ENCODE measurements at regions not wholly inside any gene's neighbourhood (a gene's known extent, or its start where the extent isn't known, plus 50 kb on each side); places are given as distances from the start of the nearest gene placed in this dataset.

- ATAC-seq: no peak
- in situ Hi-C loops (cut with HindIII; ENCODE audit: low pct_unique_long_range_greater_than_20kb, low sequenced_read_pairs): no loop called here
- POLR2A ChIA-PET: no interaction called here
- no peaks in the 10 kb centered on the region for H3K36me3 ChIP-seq (ENCODE audit: control insufficient read depth, insufficient read depth, low read length)
- BruUV-seq (replicated peaks): no TSS peak
- H3K4me3 ChIP-seq (ENCODE audit: low read depth in 2 of 2, low read length in 2 of 2): no peak overlapping the region
- H3K27me3 ChIP-seq (ENCODE audit: control insufficient read depth, insufficient read depth, low read length): no peaks in the 10 kb centered on the region
- no peak for DNase-seq (ENCODE audit: low read depth, low spot score)
- CTCF ChIA-PET: no interaction called here
- intact Hi-C loops (cut with micrococcal nuclease; ENCODE audit: unreplicated experiment): no loop called here
- no peaks in the 10 kb centered on the region for H3K4me1 ChIP-seq (ENCODE audit: control insufficient read depth, insufficient read depth, low read length)
- H3K27ac ChIP-seq (ENCODE audit: low read length): no peak overlapping the region
- no peaks in the 10 kb centered on the region for H3K9me3 ChIP-seq (ENCODE audit: control insufficient read depth, insufficient read depth, low read depth, low read length)
- no peak for TF ChIP-seq SIN3A (IDR thresholded peaks at IDR 0.05; ENCODE audit: borderline replicate concordance, insufficient read depth, low read depth, low read length)
- TF ChIP-seq, protein P1, sequence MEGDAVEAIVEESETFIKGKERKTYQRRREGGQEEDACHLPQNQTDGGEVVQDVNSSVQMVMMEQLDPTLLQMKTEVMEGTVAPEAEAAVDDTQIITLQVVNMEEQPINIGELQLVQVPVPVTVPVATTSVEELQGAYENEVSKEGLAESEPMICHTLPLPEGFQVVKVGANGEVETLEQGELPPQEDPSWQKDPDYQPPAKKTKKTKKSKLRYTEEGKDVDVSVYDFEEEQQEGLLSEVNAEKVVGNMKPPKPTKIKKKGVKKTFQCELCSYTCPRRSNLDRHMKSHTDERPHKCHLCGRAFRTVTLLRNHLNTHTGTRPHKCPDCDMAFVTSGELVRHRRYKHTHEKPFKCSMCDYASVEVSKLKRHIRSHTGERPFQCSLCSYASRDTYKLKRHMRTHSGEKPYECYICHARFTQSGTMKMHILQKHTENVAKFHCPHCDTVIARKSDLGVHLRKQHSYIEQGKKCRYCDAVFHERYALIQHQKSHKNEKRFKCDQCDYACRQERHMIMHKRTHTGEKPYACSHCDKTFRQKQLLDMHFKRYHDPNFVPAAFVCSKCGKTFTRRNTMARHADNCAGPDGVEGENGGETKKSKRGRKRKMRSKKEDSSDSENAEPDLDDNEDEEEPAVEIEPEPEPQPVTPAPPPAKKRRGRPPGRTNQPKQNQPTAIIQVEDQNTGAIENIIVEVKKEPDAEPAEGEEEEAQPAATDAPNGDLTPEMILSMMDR (IDR thresholded peaks at IDR 0.05): no peak
- no peak for TF ChIP-seq REST (IDR thresholded peaks at IDR 0.05; ENCODE audit: insufficient read depth in 1 of 2, low read depth in 2 of 2, low read length in 1 of 2)
- no peak for TF ChIP-seq TCF7L2 (IDR thresholded peaks at IDR 0.05; ENCODE audit: low read depth, low read length)
- no peak for TF ChIP-seq POLR2AphosphoS5 (IDR thresholded peaks at IDR 0.05; ENCODE audit: low read depth, low read length)
These were observed 180.5 kb downstream of the SHANK2 start for GRCh38 chr11:71071736-71072509.

DNA sequence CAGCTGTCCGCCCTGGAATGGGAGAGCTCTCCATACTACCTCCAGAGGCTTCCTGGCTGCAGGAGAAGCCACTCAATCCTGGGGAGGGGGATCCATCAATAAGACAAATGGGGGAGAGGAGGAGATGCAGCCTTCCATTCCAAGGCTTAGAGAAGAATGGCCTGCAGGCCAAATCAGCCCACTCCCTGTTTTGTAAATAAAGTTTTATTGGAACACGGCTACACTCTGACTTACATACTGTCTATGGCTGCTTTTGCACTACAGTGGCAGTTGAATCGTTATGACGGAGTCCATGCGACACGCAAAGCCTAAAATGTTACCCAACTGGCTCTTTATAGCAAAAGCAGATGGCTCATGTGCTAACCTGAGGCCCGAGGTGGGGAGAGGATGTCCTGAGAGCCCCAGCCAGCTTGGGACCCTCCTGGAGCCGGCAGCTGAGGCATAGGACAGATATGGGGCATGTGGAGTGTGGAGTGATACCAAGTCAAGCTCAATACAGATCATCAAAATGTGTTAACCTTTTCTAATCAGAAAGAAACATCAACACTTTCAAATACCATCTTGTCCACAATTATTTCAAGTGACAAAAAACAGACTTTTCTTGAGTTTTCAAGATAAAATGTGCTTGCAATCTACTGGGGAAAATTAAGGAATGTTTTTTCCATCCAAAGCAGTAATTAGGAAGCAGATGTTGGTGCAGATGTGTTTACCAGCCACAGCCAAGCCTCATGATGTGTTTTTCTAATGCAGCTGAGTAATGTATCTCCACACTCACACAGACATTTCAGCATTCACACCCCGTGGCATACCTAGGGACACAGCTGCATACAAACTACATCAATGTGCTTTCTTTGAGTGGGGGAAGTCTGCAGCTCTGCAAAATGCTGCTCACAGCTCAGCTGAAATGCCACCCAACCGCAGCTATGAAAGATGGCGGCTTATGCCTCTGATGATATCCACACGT is 181.6 kb downstream of the SHANK2 start:
- in situ Hi-C loops (cut with HindIII; ENCODE audit: low pct_unique_long_range_greater_than_20kb, low sequenced_read_pairs) (no loop called here), intact Hi-C loops (cut with micrococcal nuclease; ENCODE audit: unreplicated experiment) (no loop called here)
- Histone ChIP-seq H3K27ac (ENCODE audit: low read length) (no peak overlapping the region), H3K27me3 (ENCODE audit: control insufficient read depth, insufficient read depth, low read length) (no peaks in the 10 kb centered on the region), H3K9me3 (ENCODE audit: control insufficient read depth, insufficient read depth, low read depth, low read length) (no peaks in the 10 kb centered on the region), H3K4me1 (ENCODE audit: control insufficient read depth, insufficient read depth, low read length) (no peaks in the 10 kb centered on the region), H3K4me3 (ENCODE audit: low read depth in 2 of 2, low read length in 2 of 2) (no peak overlapping the region), H3K36me3 (ENCODE audit: control insufficient read depth, insufficient read depth, low read length) (no peaks in the 10 kb centered on the region)
- no peak for DNase-seq (ENCODE audit: low read depth, low spot score)
- ATAC-seq: no peak
- POLR2A ChIA-PET: no interaction called here
- CTCF ChIA-PET: no interaction called here
- BruUV-seq (replicated peaks): no TSS peak
- TF ChIP-seq, protein P1 (IDR thresholded peaks at IDR 0.05): no peak
- no peak for TF ChIP-seq SIN3A (IDR thresholded peaks at IDR 0.05; ENCODE audit: borderline replicate concordance, insufficient read depth, low read depth, low read length)
- TF ChIP-seq TCF7L2 (IDR thresholded peaks at IDR 0.05; ENCODE audit: low read depth, low read length): no peak
- no peak for TF ChIP-seq POLR2AphosphoS5 (IDR thresholded peaks at IDR 0.05; ENCODE audit: low read depth, low read length)
- TF ChIP-seq REST (IDR thresholded peaks at IDR 0.05; ENCODE audit: insufficient read depth in 1 of 2, low read depth in 2 of 2, low read length in 1 of 2): no peak
